GM23338 (cell line): ENCODE measurements at regions not wholly inside any gene's neighbourhood (a gene's known extent, or its start where the extent isn't known, plus 50 kb on each side); places are given as distances from the start of the nearest gene placed in this dataset.

ENCODE experiments used
- ATAC-seq: fragments of 200-7000 bp; cut with Tn5 transposase; 3 replicates; pipeline ENCODE4 v1.9.1; 2020
- DNase-seq: peaks from one replicate; pipeline ENCODE4 v3.0.0-alpha.2; 2015; ENCODE audit warnings: low spot score
- H2AFZ ChIP-seq: fragments of 200-600 bp; sonication (generic); 2 replicates; pipeline ENCODE4 v1.8.0; 2016; ENCODE audit warnings: antibody characterized with exemption, mild to moderate bottlenecking, moderate library complexity
- H3F3A ChIP-seq: fragments of 200-600 bp; sonication (generic); replicated peaks from 2 replicates; pipeline ENCODE4 v1.8.0; 2017; ENCODE audit warnings: antibody characterized with exemption, mixed run types, low read depth
- H3K27ac ChIP-seq: fragments of 200-600 bp; sonication (generic); 2 replicates; pipeline ENCODE4 v1.6.1; 2016; ENCODE audit warnings: low read depth
- H3K27me3 ChIP-seq: fragments of 200-600 bp; sonication (generic); 2 replicates; pipeline ENCODE4 v1.8.0; 2016; ENCODE audit warnings: mild to moderate bottlenecking, mixed run types, moderate library complexity; ENCODE audit not compliant: insufficient read depth
- H3K36me3 ChIP-seq: fragments of 200-600 bp; sonication (generic); 2 replicates; pipeline ENCODE4 v1.8.0; 2016; ENCODE audit warnings: mild to moderate bottlenecking; ENCODE audit not compliant: insufficient read depth
- H3K4me1 ChIP-seq: fragments of 200-600 bp; sonication (generic); 2 replicates; pipeline ENCODE4 v1.8.0; 2016; ENCODE audit warnings: mild to moderate bottlenecking, moderate library complexity; ENCODE audit not compliant: insufficient read depth
- H3K4me2 ChIP-seq: fragments of 200-600 bp; sonication (generic); 2 replicates; pipeline ENCODE4 v1.7.1; 2017; ENCODE audit warnings: mixed run types
- H3K4me3 ChIP-seq: fragments of 200-600 bp; sonication (generic); 2 replicates; pipeline ENCODE4 v1.6.1; 2016; ENCODE audit warnings: mixed run types
- H3K79me2 ChIP-seq: fragments of 200-600 bp; sonication (generic); replicated peaks from 2 replicates; pipeline ENCODE4 v1.8.0; 2017; ENCODE audit warnings: mild to moderate bottlenecking; ENCODE audit not compliant: insufficient read depth
- H3K9me2 ChIP-seq: fragments of 200-600 bp; sonication (generic); 2 replicates; pipeline ENCODE4 v1.8.0; 2017; ENCODE audit not compliant: insufficient read depth
- H4K20me1 ChIP-seq: fragments of 200-600 bp; sonication (generic); replicated peaks from 2 replicates; pipeline ENCODE4 v1.8.0; 2017; ENCODE audit warnings: mild to moderate bottlenecking; ENCODE audit not compliant: insufficient read depth
- H3K27ac Mint-ChIP-seq: 2 replicates; pipeline ENCODE4 v1.8.0; 2020; ENCODE audit warnings: inconsistent platforms, mild to moderate bottlenecking, moderate library complexity, mixed read lengths
- H3K27me3 Mint-ChIP-seq: 3 replicates; pipeline ENCODE4 v1.8.0; 2022; ENCODE audit warnings: low read depth, mild to moderate bottlenecking, moderate library complexity, mixed read lengths, inconsistent platforms; ENCODE audit not compliant: insufficient read depth, poor library complexity
- H3K36me3 Mint-ChIP-seq: 3 replicates; pipeline ENCODE4 v1.8.0; 2021; ENCODE audit warnings: low read depth, mild to moderate bottlenecking, inconsistent platforms, moderate library complexity, mixed read lengths
- H3K4me1 Mint-ChIP-seq: 3 replicates; pipeline ENCODE4 v1.8.0; 2020; ENCODE audit warnings: mild to moderate bottlenecking, inconsistent platforms, mixed read lengths
- H3K4me3 Mint-ChIP-seq: 3 replicates; pipeline ENCODE4 v1.8.0; 2021; ENCODE audit warnings: moderate library complexity, mild to moderate bottlenecking, inconsistent platforms, mixed read lengths
- H3K9me3 Mint-ChIP-seq: 3 replicates; pipeline ENCODE4 v1.8.0; 2020; ENCODE audit warnings: moderate library complexity, mild to moderate bottlenecking, inconsistent platforms, mixed read lengths
- EZH2 ChIP-seq: fragments of 200-600 bp; sonication (generic); IDR thresholded peaks from one replicate; pipeline ENCODE4 v1.8.0; 2017; ENCODE audit warnings: antibody characterized with exemption, mild to moderate bottlenecking, low read depth; ENCODE audit not compliant: unreplicated experiment
- ZNF114 ChIP-seq: fragments of 250-450 bp; sonication (Bioruptor Pico); IDR thresholded peaks from 2 replicates; pipeline ENCODE4 v1.5.0; 2020; ENCODE audit warnings: mild to moderate bottlenecking, moderate library complexity
- TF ChIP-seq, protein P1 (sequence below): IDR thresholded peaks from one replicate; pipeline ENCODE4 v1.6.1; 2018; ENCODE audit warnings: antibody characterized with exemption; ENCODE audit not compliant: unreplicated experiment
- TF ChIP-seq, protein P2 (sequence below), 2 experiments: fragments of 200-600 bp in 1 of 2; sonication (generic) in 1 of 2; conservative IDR thresholded peaks; 2 replicates each; pipeline versions ENCODE4 v1.5.1 to v1.6.1; 2016 to 2017; ENCODE audit warnings: antibody characterized with exemption in 2 of 2, low read depth in 2 of 2, mild to moderate bottlenecking in 2 of 2, moderate library complexity in 1 of 2

DNA sequence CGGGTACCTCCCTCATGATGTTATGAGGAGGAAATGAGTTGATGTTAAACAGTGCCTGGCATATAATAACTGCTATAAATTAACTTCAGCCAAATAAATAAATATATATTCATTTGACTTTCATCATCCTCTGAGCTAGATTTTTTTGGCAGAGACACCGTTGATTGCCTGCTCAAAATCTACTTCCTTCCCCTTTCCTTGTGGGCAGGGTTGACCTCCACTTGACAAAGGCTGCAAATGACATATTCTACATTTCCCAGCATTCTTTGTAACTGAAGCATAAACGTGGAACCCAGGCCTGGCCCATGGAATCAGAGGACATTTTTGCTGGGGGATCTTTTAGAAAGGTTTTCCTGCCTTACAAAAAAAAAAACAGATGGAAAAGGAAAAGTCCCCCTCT, 177.8 kb downstream of the TXNL1 start (continued):
- TF ChIP-seq, protein P1, sequence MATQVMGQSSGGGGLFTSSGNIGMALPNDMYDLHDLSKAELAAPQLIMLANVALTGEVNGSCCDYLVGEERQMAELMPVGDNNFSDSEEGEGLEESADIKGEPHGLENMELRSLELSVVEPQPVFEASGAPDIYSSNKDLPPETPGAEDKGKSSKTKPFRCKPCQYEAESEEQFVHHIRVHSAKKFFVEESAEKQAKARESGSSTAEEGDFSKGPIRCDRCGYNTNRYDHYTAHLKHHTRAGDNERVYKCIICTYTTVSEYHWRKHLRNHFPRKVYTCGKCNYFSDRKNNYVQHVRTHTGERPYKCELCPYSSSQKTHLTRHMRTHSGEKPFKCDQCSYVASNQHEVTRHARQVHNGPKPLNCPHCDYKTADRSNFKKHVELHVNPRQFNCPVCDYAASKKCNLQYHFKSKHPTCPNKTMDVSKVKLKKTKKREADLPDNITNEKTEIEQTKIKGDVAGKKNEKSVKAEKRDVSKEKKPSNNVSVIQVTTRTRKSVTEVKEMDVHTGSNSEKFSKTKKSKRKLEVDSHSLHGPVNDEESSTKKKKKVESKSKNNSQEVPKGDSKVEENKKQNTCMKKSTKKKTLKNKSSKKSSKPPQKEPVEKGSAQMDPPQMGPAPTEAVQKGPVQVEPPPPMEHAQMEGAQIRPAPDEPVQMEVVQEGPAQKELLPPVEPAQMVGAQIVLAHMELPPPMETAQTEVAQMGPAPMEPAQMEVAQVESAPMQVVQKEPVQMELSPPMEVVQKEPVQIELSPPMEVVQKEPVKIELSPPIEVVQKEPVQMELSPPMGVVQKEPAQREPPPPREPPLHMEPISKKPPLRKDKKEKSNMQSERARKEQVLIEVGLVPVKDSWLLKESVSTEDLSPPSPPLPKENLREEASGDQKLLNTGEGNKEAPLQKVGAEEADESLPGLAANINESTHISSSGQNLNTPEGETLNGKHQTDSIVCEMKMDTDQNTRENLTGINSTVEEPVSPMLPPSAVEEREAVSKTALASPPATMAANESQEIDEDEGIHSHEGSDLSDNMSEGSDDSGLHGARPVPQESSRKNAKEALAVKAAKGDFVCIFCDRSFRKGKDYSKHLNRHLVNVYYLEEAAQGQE, result no peak
- TF ChIP-seq ZNF114 (CRISPR knock-in tag), result no peak
- TF ChIP-seq, protein P2, sequence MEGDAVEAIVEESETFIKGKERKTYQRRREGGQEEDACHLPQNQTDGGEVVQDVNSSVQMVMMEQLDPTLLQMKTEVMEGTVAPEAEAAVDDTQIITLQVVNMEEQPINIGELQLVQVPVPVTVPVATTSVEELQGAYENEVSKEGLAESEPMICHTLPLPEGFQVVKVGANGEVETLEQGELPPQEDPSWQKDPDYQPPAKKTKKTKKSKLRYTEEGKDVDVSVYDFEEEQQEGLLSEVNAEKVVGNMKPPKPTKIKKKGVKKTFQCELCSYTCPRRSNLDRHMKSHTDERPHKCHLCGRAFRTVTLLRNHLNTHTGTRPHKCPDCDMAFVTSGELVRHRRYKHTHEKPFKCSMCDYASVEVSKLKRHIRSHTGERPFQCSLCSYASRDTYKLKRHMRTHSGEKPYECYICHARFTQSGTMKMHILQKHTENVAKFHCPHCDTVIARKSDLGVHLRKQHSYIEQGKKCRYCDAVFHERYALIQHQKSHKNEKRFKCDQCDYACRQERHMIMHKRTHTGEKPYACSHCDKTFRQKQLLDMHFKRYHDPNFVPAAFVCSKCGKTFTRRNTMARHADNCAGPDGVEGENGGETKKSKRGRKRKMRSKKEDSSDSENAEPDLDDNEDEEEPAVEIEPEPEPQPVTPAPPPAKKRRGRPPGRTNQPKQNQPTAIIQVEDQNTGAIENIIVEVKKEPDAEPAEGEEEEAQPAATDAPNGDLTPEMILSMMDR (conservative IDR thresholded peaks at IDR 0.05; ENCODE audit: low read depth in 2 of 2), result no peak

DNA sequence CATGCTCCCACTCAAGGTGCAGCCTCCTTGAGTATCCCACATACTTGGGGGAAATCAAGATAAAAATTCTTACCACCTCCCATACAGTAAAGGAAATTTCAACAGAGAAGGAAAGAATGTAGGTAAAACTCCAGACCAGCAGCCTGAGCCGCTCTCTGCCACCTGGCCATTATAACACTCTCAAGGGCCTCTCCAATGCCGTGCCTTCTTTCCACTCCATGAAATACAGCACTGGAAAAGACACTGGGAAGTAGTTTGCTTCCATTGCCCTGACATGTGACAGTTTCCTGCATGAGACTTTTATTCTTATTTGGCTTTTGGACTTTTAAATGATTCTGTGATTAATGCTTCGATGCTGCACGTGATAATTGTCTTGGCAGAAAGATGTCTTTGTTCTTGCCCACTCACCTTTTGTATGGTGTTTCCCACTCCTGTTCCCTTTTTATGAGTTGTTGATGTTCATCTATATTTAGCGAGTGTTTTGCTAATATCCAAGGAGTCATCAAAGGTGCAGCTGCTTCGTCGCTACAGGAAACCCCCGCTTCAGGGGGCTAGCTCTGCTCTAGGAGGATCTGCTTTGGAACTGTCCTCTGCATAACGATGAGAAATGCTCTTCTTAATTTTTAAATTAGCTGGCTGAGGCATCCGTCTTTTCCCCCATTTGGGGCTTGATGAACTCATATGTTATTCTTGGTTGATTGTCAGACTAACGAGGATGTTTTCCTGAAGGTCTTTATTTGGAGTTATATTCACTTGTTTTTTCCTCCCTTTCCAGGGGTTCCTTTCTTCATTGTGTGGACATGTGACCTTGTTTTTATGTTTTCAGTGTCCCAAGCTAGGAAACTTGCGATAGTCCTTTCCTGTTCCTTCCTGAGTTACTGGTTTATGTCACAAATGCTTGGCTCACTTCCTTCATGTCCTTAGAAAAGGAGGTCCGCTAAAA, 179.4 kb downstream of the TXNL1 start:
- no peak for ATAC-seq
- Mint-ChIP-seq H3K9me3 (peaks cover 4% of the 10 kb centered on the region; the same call in 2 of the 3 replicates), H3K36me3 (no peaks in the 10 kb centered on the region), H3K27me3 (no peaks in the 10 kb centered on the region), H3K27ac (peak overlapping the region; percentile 32; the same call in 1 of the 2 replicates), H3K4me3 (no peak overlapping the region), H3K4me1 (peaks cover 9% of the 10 kb centered on the region; the same call in 2 of the 3 replicates)
- Histone ChIP-seq H3K27me3 (no peaks in the 10 kb centered on the region), H3K4me3 (no peak overlapping the region), H3K4me2 (no peak overlapping the region), H3K9me2 (0 out of 2 replicates have a peak, but pooled peaks cover 15% of the 10 kb centered on the region), H3K27ac (no peak overlapping the region), H3K79me2 (no peaks in the 10 kb centered on the region), H3K4me1 (peaks cover 5% of the 10 kb centered on the region), H4K20me1 (no peaks in the 10 kb centered on the region), H3K36me3 (no peaks in the 10 kb centered on the region), H2AFZ (peak overlapping the region; percentile 92), H3F3A (no peaks in the 10 kb centered on the region)
- no peak for TF ChIP-seq ZNF114 (CRISPR knock-in tag)
- no peak for TF ChIP-seq EZH2
- TF ChIP-seq, protein P1, result no peak
- TF ChIP-seq, protein P2 (conservative IDR thresholded peaks at IDR 0.05; ENCODE audit: low read depth in 2 of 2), result no peak
- DNase-seq, result no peak
